Ascending aorta (tissue), 2 donors: ENCODE measurements at regions not wholly inside any gene's neighbourhood (a gene's known extent, or its start where the extent isn't known, plus 50 kb on each side); places are given as distances from the start of the nearest gene placed in this dataset.

Source experiments
- DNase-seq, 2 donors: peaks; one replicate each; pipeline ENCODE4 v3.0.0-alpha.2; 2019; ENCODE audit warnings: low spot score in 2 of 2
- H3K27ac ChIP-seq, 2 donors: fragments of 200-600 bp; sonication (generic); one replicate each; pipeline ENCODE4 v1.5.1; 2016 to 2017; ENCODE audit warnings: mild to moderate bottlenecking in 1 of 2
- H3K27me3 ChIP-seq: fragments of 200-600 bp; sonication (generic); one replicate; pipeline ENCODE4 v1.5.1; 2017
- H3K36me3 ChIP-seq, 2 donors: fragments of 200-600 bp; sonication (generic); one replicate each; pipeline ENCODE4 v1.5.1; 2016
- H3K4me1 ChIP-seq, 2 donors: fragments of 200-600 bp; sonication (generic); one replicate each; pipeline ENCODE4 v1.5.1; 2016 to 2017; ENCODE audit warnings: mild to moderate bottlenecking in 1 of 2
- H3K4me3 ChIP-seq, 2 donors: fragments of 200-600 bp; sonication (generic); one replicate each; pipeline ENCODE4 v1.5.1; 2016 to 2017; ENCODE audit warnings: mild to moderate bottlenecking in 1 of 2
- H3K9me3 ChIP-seq, 2 donors: fragments of 200-600 bp; sonication (generic); one replicate each; pipeline ENCODE4 v1.5.1; 2016
- CTCF ChIP-seq, 3 experiments: fragments of 200-600 bp in 2 of 3; fragments of 450-650 bp in 1 of 3; sonication (generic) in 2 of 3; IDR thresholded peaks; one replicate each; pipeline ENCODE4 v1.5.1; 2016 to 2019; ENCODE audit warnings: antibody characterized with exemption in 3 of 3, mild to moderate bottlenecking in 1 of 3, moderate library complexity in 1 of 3
- intact Hi-C: fragments of 100-400 bp; cut with DNase I; formaldehyde crosslinking; loops from one replicate; pipeline ENCODE4 v1.15.1; 2023

DNA sequence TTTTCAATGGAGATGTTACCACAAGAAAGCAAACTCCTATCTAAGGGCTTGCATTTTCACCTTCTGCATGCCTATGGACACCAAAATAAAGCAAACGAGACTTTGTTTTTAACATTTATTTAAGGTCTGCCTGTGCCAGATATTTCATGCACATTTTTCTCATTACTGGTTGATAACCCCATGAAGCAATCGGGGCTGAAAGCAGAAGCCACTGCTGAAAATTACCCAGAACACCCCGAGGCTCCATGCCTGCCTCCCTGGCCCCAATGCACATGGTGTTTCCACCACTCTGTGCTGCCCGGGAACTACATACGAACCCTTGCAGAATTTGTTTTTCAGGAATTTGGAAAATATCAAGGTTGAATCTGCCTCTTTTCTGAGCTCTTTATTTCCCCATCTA is 240.1 kb downstream of the NR2F1-AS1 start:
- Histone ChIP-seq H3K36me3 (no peaks in the 10 kb centered on the region), H3K27me3 (no peaks in the 10 kb centered on the region), H3K27ac (no peak overlapping the region), H3K9me3 (no peaks in the 10 kb centered on the region), H3K4me1 (no peaks in the 10 kb centered on the region), H3K4me3 (no peak overlapping the region)
- no peak for TF ChIP-seq CTCF (IDR thresholded peaks at IDR 0.05)
- intact Hi-C loops = no loop called here
- DNase-seq = no peak

DNA sequence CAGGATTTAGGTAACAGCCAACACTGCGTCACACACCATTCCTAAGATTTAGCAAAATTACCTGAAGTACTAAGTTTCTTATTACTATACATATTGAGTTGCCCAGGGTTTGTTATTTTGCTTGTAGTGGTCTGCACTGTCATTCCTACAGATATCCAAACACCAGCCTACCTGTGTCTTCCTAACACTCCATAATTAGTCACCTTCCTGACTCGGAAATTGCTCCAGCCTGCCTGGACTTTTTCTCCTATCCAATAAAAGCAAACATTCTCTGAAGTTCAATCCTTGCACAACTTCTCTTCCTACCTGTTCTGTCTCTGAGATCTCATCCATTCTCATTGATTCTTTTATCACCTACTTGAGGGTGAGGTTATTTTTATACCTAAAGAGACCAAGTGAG is 243.9 kb downstream of the NR2F1-AS1 start:
- DNase-seq = no peak
- Histone ChIP-seq H3K36me3 (no peaks in the 10 kb centered on the region), H3K4me3 (no peak overlapping the region), H3K9me3 (no peaks in the 10 kb centered on the region), H3K27ac (no peak overlapping the region), H3K27me3 (no peaks in the 10 kb centered on the region), H3K4me1 (no peaks in the 10 kb centered on the region)
- intact Hi-C loops = no loop called here
- no peak for TF ChIP-seq CTCF (IDR thresholded peaks at IDR 0.05)

- no peak for TF ChIP-seq CTCF (IDR thresholded peaks at IDR 0.05)
- intact Hi-C loops = no loop called here
- no peaks in the 10 kb centered on the region for H3K9me3 ChIP-seq
- no peak overlapping the region for H3K4me3 ChIP-seq
- no peaks in the 10 kb centered on the region for H3K36me3 ChIP-seq
- H3K27me3 ChIP-seq = no peaks in the 10 kb centered on the region
- no peak overlapping the region for H3K27ac ChIP-seq
- no peaks in the 10 kb centered on the region for H3K4me1 ChIP-seq
- no peak for DNase-seq
These were observed 244.5 kb downstream of the NR2F1-AS1 start for GRCh38 chr5:93336330-93337110.

DNA sequence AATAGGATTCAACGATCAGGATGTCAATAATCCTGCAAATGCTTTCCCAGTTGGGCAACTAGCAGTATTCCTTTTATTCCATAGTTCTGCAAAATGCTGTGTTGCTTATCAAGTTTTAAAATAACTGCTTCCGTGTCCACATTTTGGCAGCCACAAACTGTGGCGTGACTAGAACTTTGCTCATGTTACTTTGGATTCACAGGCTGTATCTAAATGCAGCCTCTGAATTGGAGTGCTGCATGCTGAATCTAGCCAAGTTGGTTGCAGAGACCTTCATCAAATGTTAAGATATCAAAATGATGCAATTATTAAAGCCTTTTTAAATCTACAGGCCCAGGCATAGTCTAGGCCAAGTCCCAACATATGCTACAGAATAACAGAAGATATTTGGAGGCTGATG is 249.2 kb downstream of the NR2F1-AS1 start:
- Histone ChIP-seq H3K4me1 (no peaks in the 10 kb centered on the region), H3K9me3 (no peaks in the 10 kb centered on the region), H3K27ac (no peak overlapping the region), H3K4me3 (no peak overlapping the region), H3K27me3 (no peaks in the 10 kb centered on the region), H3K36me3 (no peaks in the 10 kb centered on the region)
- intact Hi-C loops = no loop called here
- DNase-seq = no peak
- TF ChIP-seq CTCF (IDR thresholded peaks at IDR 0.05) = no peak

DNA sequence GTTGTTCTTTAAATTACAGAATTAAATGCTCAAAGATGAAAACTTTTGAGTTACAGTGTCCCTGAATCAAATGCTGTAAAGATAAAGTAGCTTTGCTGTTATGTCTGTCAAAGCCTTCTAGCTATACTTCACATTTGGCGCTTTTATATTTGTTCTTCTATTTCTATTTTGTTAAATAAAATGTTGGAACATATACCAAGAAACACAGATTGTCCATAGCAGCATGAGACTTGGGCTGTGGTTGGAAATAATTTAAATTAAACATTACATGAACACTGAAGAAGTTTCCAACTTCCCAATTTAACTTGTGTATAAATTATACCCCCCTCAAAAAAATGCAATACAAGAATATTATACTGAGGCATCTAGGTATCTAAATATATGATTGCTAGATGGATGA is 249.8 kb downstream of the NR2F1-AS1 start:
- no peak for TF ChIP-seq CTCF (IDR thresholded peaks at IDR 0.05)
- no peak for DNase-seq
- H3K4me3 ChIP-seq = no peak overlapping the region
- no peaks in the 10 kb centered on the region for H3K27me3 ChIP-seq
- H3K36me3 ChIP-seq = no peaks in the 10 kb centered on the region
- no peaks in the 10 kb centered on the region for H3K4me1 ChIP-seq
- intact Hi-C loops = no loop called here
- H3K9me3 ChIP-seq = no peaks in the 10 kb centered on the region
- no peak overlapping the region for H3K27ac ChIP-seq

DNA sequence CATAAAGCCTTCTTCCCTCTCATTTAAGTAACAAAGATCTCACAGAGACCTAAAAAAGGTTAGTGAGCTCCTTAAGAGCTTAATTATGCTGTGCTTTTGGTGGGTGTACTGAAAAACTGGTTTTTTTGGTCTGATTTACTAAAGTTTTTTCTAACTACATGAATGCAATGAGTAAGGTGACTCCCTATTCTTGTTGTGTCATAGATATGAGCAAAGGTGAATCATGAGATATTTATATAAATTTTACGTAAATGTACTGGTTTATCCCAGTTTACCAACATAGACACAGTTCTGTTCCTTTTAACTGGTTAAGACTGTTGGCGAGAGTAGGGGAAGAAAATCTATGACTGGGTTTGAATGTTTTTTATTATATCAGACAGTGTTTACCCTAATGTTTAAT is 250.5 kb downstream of the NR2F1-AS1 start:
- Histone ChIP-seq H3K27me3 (no peaks in the 10 kb centered on the region), H3K4me1 (no peaks in the 10 kb centered on the region)
- intact Hi-C loops = no loop called here

More for the DNA sequence above, 250.5 kb downstream of the NR2F1-AS1 start:
- Histone ChIP-seq H3K27ac (no peak overlapping the region), H3K36me3 (no peaks in the 10 kb centered on the region), H3K4me3 (no peak overlapping the region), H3K9me3 (no peaks in the 10 kb centered on the region)
- no peak for DNase-seq
- TF ChIP-seq CTCF (IDR thresholded peaks at IDR 0.05) = no peak
